Loucy (cell line): ENCODE measurements at regions not wholly inside any gene's neighbourhood (a gene's known extent, or its start where the extent isn't known, plus 50 kb on each side); places are given as distances from the start of the nearest gene placed in this dataset.
"Not testable (repeated sequence)": the region's sequence is repeated elsewhere in the genome, so short reads cannot be mapped to it uniquely, and the experiment has no call there.

ENCODE experiments used
- H2AFZ ChIP-seq: fragments of 200-600 bp; sonication (generic); 2 replicates; pipeline ENCODE4 v1.6.0; 2016; ENCODE audit warnings: antibody characterized with exemption, mild to moderate bottlenecking, low read length, moderate library complexity
- H3F3A ChIP-seq: fragments of 200-600 bp; 2 replicates; pipeline ENCODE4 v1.6.0; 2016; ENCODE audit warnings: antibody characterized with exemption, low read depth, mild to moderate bottlenecking
- H3K27me3 ChIP-seq: fragments of 200-600 bp; sonication (generic); 2 replicates; pipeline ENCODE4 v1.6.1; 2014; ENCODE audit warnings: low read length, mild to moderate bottlenecking; ENCODE audit not compliant: insufficient read depth, poor library complexity, severe bottlenecking
- H3K36me3 ChIP-seq: fragments of 200-600 bp; sonication (generic); 2 replicates; pipeline ENCODE4 v1.6.1; 2016; ENCODE audit warnings: low read length; ENCODE audit not compliant: insufficient read depth
- H3K4me1 ChIP-seq: fragments of 200-600 bp; sonication (generic); 2 replicates; pipeline ENCODE4 v1.5.1; 2014; ENCODE audit warnings: low read length, mild to moderate bottlenecking; ENCODE audit not compliant: insufficient read depth, poor library complexity, severe bottlenecking
- H3K4me2 ChIP-seq: fragments of 200-600 bp; sonication (generic); 2 replicates; pipeline ENCODE4 v1.6.0; 2014; ENCODE audit warnings: antibody characterized with exemption, low read length, low read depth, mild to moderate bottlenecking; ENCODE audit not compliant: poor library complexity, severe bottlenecking
- H3K4me3 ChIP-seq: fragments of 200-600 bp; sonication (generic); 2 replicates; pipeline ENCODE4 v1.5.1; 2014; ENCODE audit warnings: low read length, mild to moderate bottlenecking, mixed read lengths; ENCODE audit not compliant: poor library complexity, severe bottlenecking
- H3K79me2 ChIP-seq: fragments of 200-600 bp; sonication (generic); 2 replicates; pipeline ENCODE4 v1.6.1; 2014; ENCODE audit warnings: low read length; ENCODE audit not compliant: insufficient read depth
- H3K9ac ChIP-seq: fragments of 200-600 bp; sonication (generic); 2 replicates; pipeline ENCODE4 v1.6.0; 2014; ENCODE audit warnings: mild to moderate bottlenecking, low read depth, low read length, moderate library complexity; ENCODE audit not compliant: poor library complexity, severe bottlenecking
- H3K9me2 ChIP-seq: fragments of 200-600 bp; sonication (generic); replicated peaks from 2 replicates; pipeline ENCODE4 v1.6.1; 2016; ENCODE audit warnings: low read depth, low read length, mixed read lengths
- H3K9me3 ChIP-seq: fragments of 200-600 bp; sonication (generic); 2 replicates; pipeline ENCODE4 v1.6.1; 2014; ENCODE audit warnings: mild to moderate bottlenecking, antibody characterized with exemption, low read length, low read depth; ENCODE audit not compliant: insufficient read depth
- H4K20me1 ChIP-seq: fragments of 200-600 bp; sonication (generic); 2 replicates; pipeline ENCODE4 v1.6.0; 2014; ENCODE audit warnings: antibody characterized with exemption, low read length, mild to moderate bottlenecking; ENCODE audit not compliant: insufficient read depth, poor library complexity, severe bottlenecking
- CTCF ChIP-seq: fragments of 200-600 bp; sonication (generic); conservative IDR thresholded peaks from 2 replicates; pipeline ENCODE4 v1.5.1; 2014; ENCODE audit warnings: mild to moderate bottlenecking, antibody characterized with exemption, low read length
- EZH2phosphoT487 ChIP-seq: fragments of 200-600 bp; IDR thresholded peaks from 2 replicates; pipeline ENCODE4 v1.6.1; 2018; ENCODE audit warnings: antibody characterized with exemption, mild to moderate bottlenecking, moderate library complexity, borderline replicate concordance

GRCh38 chr4:125594056-125594602, 279.4 kb downstream of the FAT4 start:
- no peaks in the 10 kb centered on the region for H3K27me3 ChIP-seq

GRCh38 chr4:125605926-125606325, 291.2 kb downstream of the FAT4 start:
- H4K20me1 ChIP-seq, H3K36me3 ChIP-seq, H2AFZ ChIP-seq, H3F3A ChIP-seq, H3K9ac ChIP-seq, H3K27me3 ChIP-seq, H3K4me1 ChIP-seq, H3K9me2 ChIP-seq, H3K4me2 ChIP-seq, H3K79me2 ChIP-seq, H3K4me3 ChIP-seq, H3K9me3 ChIP-seq: not testable (repeated sequence)

More at GRCh38 chr4:125594056-125594602, 279.4 kb downstream of the FAT4 start:
- H3K4me2 ChIP-seq, result no peak overlapping the region
- no peaks in the 10 kb centered on the region for H3K9me3 ChIP-seq
- no peaks in the 10 kb centered on the region for H3F3A ChIP-seq
- H3K79me2 ChIP-seq, result no peaks in the 10 kb centered on the region
- TF ChIP-seq CTCF (no peak), EZH2phosphoT487 (no peak)
- H3K4me1 ChIP-seq, result no peaks in the 10 kb centered on the region
- H3K9me2 ChIP-seq, result no peaks in the 10 kb centered on the region
- H3K36me3 ChIP-seq, result no peaks in the 10 kb centered on the region
- no peak overlapping the region for H3K9ac ChIP-seq
- no peaks in the 10 kb centered on the region for H4K20me1 ChIP-seq
- H2AFZ ChIP-seq, result no peak overlapping the region
- H3K4me3 ChIP-seq, result no peak overlapping the region

- Histone ChIP-seq H3K9ac (no peak overlapping the region), H3K4me1 (no peaks in the 10 kb centered on the region), H3K27me3 (no peaks in the 10 kb centered on the region), H3K9me2 (no peaks in the 10 kb centered on the region), H3K79me2 (no peaks in the 10 kb centered on the region), H3F3A (no peaks in the 10 kb centered on the region), H2AFZ (no peak overlapping the region), H3K4me2 (no peak overlapping the region), H3K4me3 (no peak overlapping the region), H4K20me1 (no peaks in the 10 kb centered on the region), H3K36me3 (no peaks in the 10 kb centered on the region), H3K9me3 (no peaks in the 10 kb centered on the region)
- TF ChIP-seq CTCF (no peak), EZH2phosphoT487 (no peak)
Measured at GRCh38 chr4:125620066-125620860, 305.5 kb downstream of the FAT4 start.

- Histone ChIP-seq H3K4me2 (no peak overlapping the region), H3K9ac (no peak overlapping the region), H3K36me3 (no peaks in the 10 kb centered on the region), H3K4me3 (no peak overlapping the region), H4K20me1 (no peaks in the 10 kb centered on the region), H3K27me3 (no peaks in the 10 kb centered on the region), H3K4me1 (no peaks in the 10 kb centered on the region), H3K9me3 (no peaks in the 10 kb centered on the region), H2AFZ (no peak overlapping the region), H3F3A (no peaks in the 10 kb centered on the region), H3K79me2 (no peaks in the 10 kb centered on the region), H3K9me2 (no peaks in the 10 kb centered on the region)
- no peak for TF ChIP-seq CTCF
Measured at GRCh38 chr4:125624951-125625350, 310.2 kb downstream of the FAT4 start.
